Ovary (tissue), 3 donors: ENCODE measurements at regions not wholly inside any gene's neighbourhood (a gene's known extent, or its start where the extent isn't known, plus 50 kb on each side); places are given as distances from the start of the nearest gene placed in this dataset.

Experiments used
- CTCF ChIP-seq, 3 donors: fragments of 450-650 bp in 2 of 3; fragments of 200-600 bp in 1 of 3; IDR thresholded peaks; one replicate each; pipeline versions ENCODE4 v1.5.1 to v1.8.0; 2016 to 2022; ENCODE audit warnings: antibody characterized with exemption in 3 of 3, mild to moderate bottlenecking in 1 of 3
- POLR2A ChIP-seq: fragments of 450-650 bp; IDR thresholded peaks from one replicate; pipeline ENCODE4 v1.6.1; 2017; ENCODE audit warnings: antibody characterized with exemption, mild to moderate bottlenecking, moderate library complexity
- donor health status: DM: no; HTN: no; CAD: no.

- no peak for TF ChIP-seq POLR2A
- TF ChIP-seq CTCF (IDR thresholded peaks at IDR 0.05), result no peak
Measured at GRCh38 chr7:3109311-3109915, 65.7 kb upstream of the CARD11 start.
